ENCODE measurements at regions not wholly inside any gene's neighbourhood (a gene's known extent, or its start where the extent isn't known, plus 50 kb on each side); places are given as distances from the start of the nearest gene placed in this dataset.

GRCh38 chr6:4294636-4295035 is 159.3 kb upstream of the ECI2 start:
- Mint-ChIP-seq H3K4me3 (no peak overlapping the region), H3K27me3 (ENCODE audit: insufficient read depth, low read depth, poor library complexity) (no peaks in the 10 kb centered on the region), H3K4me1 (peaks cover 14% of the 10 kb centered on the region), H3K27ac (no peak overlapping the region), H3K9me3 (peaks cover 16% of the 10 kb centered on the region), H3K36me3 (ENCODE audit: low read depth) (peaks cover 10% of the 10 kb centered on the region; the same call in 1 of the 3 replicates)
- Histone ChIP-seq H2AFZ (no peak overlapping the region), H3K4me1 (ENCODE audit: insufficient read depth) (peaks cover 4% of the 10 kb centered on the region), H3K4me2 (no peak overlapping the region), H3F3A (replicated peaks; ENCODE audit: low read depth) (no peaks in the 10 kb centered on the region), H3K79me2 (replicated peaks; ENCODE audit: insufficient read depth) (no peaks in the 10 kb centered on the region), H3K9me2 (ENCODE audit: insufficient read depth) (no peaks in the 10 kb centered on the region), H3K27ac (ENCODE audit: low read depth) (no peak overlapping the region), H4K20me1 (replicated peaks; ENCODE audit: insufficient read depth) (no peaks in the 10 kb centered on the region), H3K27me3 (ENCODE audit: insufficient read depth) (no peaks in the 10 kb centered on the region), H3K4me3 (no peak overlapping the region), H3K36me3 (ENCODE audit: insufficient read depth) (no peaks in the 10 kb centered on the region)
- ATAC-seq (peak; percentile 20; the same call in 1 of the 3 replicates), DNase-seq (ENCODE audit: low spot score) (no peak)
- TF ChIP-seq POLR2AphosphoS5 (IDR thresholded peaks at IDR 0.05; ENCODE audit: low read depth) (no peak), ZNF114 (CRISPR knock-in tag; IDR thresholded peaks at IDR 0.05) (no peak), NANOG (IDR thresholded peaks at IDR 0.05; ENCODE audit: borderline replicate concordance) (no peak), CREB1 (CRISPR knock-in tag; IDR thresholded peaks at IDR 0.05; ENCODE audit: low read depth) (no peak)

- Mint-ChIP-seq H3K27ac (no peak overlapping the region), H3K9me3 (no peaks in the 10 kb centered on the region), H3K4me1 (peaks cover 23% of the 10 kb centered on the region), H3K36me3 (ENCODE audit: low read depth) (no peaks in the 10 kb centered on the region), H3K4me3 (no peak overlapping the region), H3K27me3 (ENCODE audit: insufficient read depth, low read depth, poor library complexity) (peaks cover 4% of the 10 kb centered on the region)
- Histone ChIP-seq H3K36me3 (ENCODE audit: insufficient read depth) (no peaks in the 10 kb centered on the region), H3K9me2 (ENCODE audit: insufficient read depth) (0 out of 2 replicates have a peak, but pooled peaks cover 3% of the 10 kb centered on the region), H3K27ac (ENCODE audit: low read depth) (no peak overlapping the region), H3K4me3 (no peak overlapping the region), H3F3A (replicated peaks; ENCODE audit: low read depth) (no peaks in the 10 kb centered on the region), H3K79me2 (replicated peaks; ENCODE audit: insufficient read depth) (no peaks in the 10 kb centered on the region), H3K4me2 (peak overlapping the region; percentile 50; the same call in 1 of the 2 replicates), H4K20me1 (replicated peaks; ENCODE audit: insufficient read depth) (no peaks in the 10 kb centered on the region), H2AFZ (no peak overlapping the region), H3K4me1 (ENCODE audit: insufficient read depth) (peaks cover 15% of the 10 kb centered on the region), H3K27me3 (ENCODE audit: insufficient read depth) (no peaks in the 10 kb centered on the region)
- peak; percentile 33 for DNase-seq (ENCODE audit: low spot score)
- ATAC-seq: peak; percentile 66
- TF ChIP-seq EZH2 (IDR thresholded peaks at IDR 0.05; ENCODE audit: low read depth, unreplicated experiment): no peak
- TF ChIP-seq CREB1 (CRISPR knock-in tag; IDR thresholded peaks at IDR 0.05; ENCODE audit: low read depth): no peak
- TF ChIP-seq, protein P1, sequence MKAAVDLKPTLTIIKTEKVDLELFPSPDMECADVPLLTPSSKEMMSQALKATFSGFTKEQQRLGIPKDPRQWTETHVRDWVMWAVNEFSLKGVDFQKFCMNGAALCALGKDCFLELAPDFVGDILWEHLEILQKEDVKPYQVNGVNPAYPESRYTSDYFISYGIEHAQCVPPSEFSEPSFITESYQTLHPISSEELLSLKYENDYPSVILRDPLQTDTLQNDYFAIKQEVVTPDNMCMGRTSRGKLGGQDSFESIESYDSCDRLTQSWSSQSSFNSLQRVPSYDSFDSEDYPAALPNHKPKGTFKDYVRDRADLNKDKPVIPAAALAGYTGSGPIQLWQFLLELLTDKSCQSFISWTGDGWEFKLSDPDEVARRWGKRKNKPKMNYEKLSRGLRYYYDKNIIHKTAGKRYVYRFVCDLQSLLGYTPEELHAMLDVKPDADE (IDR thresholded peaks at IDR 0.05): no peak
- no peak for TF ChIP-seq ZNF462 (CRISPR knock-in tag; IDR thresholded peaks at IDR 0.05)
- TF ChIP-seq STAT1 (IDR thresholded peaks at IDR 0.05; ENCODE audit: unreplicated experiment): no peak
- TF ChIP-seq ZNF331 (CRISPR knock-in tag; IDR thresholded peaks at IDR 0.05; ENCODE audit: low read depth): no peak
- TF ChIP-seq POLR2AphosphoS5 (IDR thresholded peaks at IDR 0.05; ENCODE audit: low read depth): no peak
- TF ChIP-seq ZNF114 (CRISPR knock-in tag; IDR thresholded peaks at IDR 0.05): no peak
- TF ChIP-seq, protein P2, sequence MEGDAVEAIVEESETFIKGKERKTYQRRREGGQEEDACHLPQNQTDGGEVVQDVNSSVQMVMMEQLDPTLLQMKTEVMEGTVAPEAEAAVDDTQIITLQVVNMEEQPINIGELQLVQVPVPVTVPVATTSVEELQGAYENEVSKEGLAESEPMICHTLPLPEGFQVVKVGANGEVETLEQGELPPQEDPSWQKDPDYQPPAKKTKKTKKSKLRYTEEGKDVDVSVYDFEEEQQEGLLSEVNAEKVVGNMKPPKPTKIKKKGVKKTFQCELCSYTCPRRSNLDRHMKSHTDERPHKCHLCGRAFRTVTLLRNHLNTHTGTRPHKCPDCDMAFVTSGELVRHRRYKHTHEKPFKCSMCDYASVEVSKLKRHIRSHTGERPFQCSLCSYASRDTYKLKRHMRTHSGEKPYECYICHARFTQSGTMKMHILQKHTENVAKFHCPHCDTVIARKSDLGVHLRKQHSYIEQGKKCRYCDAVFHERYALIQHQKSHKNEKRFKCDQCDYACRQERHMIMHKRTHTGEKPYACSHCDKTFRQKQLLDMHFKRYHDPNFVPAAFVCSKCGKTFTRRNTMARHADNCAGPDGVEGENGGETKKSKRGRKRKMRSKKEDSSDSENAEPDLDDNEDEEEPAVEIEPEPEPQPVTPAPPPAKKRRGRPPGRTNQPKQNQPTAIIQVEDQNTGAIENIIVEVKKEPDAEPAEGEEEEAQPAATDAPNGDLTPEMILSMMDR (conservative IDR thresholded peaks at IDR 0.05; ENCODE audit: low read depth in 2 of 2): no peak
- no peak for TF ChIP-seq JUNB (IDR thresholded peaks at IDR 0.05; ENCODE audit: unreplicated experiment)
- no peak for TF ChIP-seq NANOG (IDR thresholded peaks at IDR 0.05; ENCODE audit: borderline replicate concordance)
These were observed 156.4 kb upstream of the ECI2 start for GRCh38 chr6:4291453-4292403.

All from GM23338 (cell line).